ENCODE measurements at regions not wholly inside any gene's neighbourhood (a gene's known extent, or its start where the extent isn't known, plus 50 kb on each side); places are given as distances from the start of the nearest gene placed in this dataset.

DNA sequence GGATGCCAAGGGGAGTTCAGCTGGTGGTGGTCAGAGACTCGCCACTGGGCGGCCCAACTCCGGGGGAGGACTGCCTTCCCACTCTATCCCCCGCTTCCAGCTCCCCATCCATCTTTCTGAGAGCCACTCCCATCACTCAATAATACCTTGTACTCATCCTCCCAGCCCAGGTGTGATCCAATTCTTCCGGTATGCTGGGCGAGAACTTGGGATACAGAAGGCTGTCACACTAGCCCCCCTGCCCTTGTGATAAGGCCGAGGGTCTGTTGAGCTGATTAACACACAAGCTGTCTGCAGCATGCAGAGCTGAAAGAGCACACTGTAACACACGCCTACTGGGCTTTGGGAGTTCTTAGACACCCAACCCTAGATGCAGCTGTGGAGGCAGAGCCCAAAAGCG, 460.4 kb upstream of the EEF2KMT start:
- no peak for DNase-seq

- no peak for DNase-seq
Measured at GRCh38 chr16:5557448-5557847, 459.9 kb upstream of the EEF2KMT start.

DNA sequence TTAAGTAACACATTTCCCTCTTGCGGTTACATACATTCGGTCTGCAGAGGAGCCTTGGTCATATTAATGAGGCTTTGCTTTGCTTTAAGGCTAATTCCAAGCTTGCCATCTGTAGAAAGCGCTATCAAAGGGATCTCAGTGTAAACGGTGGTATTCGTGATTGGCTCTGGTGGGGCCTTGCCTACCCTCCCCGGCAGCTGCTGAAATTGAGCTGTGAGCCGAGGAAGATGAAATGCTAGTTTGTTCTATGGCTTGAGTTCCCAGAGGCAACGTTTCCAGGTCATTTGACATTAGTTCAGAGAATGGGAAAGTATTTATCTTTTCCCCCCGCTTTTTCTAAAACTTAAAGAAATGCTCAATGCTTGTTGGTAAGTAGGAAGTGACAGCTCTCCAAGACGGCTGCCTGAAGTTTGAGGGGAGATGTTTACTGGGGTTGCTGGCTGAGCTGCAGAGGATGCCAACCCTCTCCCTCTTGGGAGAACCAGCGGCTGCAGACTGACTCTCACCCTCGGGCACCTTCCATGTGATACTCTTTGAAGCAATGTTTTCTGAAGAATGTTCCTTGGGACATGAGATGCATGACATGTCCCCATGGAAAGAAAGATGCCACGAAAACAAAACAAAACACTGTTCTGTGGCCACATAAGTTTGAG, 458.7 kb upstream of the EEF2KMT start:
- no peak for DNase-seq

- DNase-seq: no peak
Measured at GRCh38 chr16:5551909-5552308, 454.3 kb upstream of the EEF2KMT start.

DNA sequence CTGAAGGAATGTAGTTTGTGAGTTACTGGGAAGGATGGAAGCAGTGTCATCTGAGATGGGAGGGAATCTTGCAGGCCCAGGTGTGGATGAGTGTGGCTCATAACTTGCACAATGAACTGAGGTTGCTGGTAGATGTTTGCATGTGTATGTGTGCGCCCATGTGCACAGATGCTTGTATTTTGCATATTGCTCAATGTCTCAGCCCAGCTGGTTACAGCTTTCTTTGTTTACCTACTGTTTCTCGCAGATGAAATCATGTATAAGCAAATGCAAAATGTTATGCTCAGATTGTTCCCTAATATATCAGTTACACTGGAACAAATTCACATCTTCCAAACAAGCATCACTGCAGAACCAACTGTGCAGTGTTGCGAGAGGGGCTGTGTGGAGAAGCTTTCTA, 452.2 kb upstream of the EEF2KMT start:
- no peak for DNase-seq

DNA sequence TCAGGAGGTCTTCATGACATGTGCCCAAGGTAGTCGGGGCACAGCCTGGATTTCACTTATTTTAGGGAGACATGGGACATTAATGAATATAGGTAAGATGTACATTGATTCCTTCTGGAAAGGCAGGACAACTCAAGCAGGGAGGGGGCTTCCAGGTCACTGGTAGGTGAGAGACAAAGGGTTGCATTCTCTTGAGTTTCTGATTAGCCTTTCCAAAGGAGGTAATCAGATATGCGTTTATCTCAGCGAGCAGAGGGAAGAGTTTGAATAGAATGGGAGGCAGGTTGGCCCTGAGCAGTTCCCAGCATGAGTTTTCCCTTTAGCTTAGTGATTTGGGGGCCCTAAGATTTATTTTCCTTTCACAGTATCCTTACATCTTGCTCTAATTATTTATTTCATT, 443.8 kb upstream of the EEF2KMT start:
- no peak for DNase-seq

DNA sequence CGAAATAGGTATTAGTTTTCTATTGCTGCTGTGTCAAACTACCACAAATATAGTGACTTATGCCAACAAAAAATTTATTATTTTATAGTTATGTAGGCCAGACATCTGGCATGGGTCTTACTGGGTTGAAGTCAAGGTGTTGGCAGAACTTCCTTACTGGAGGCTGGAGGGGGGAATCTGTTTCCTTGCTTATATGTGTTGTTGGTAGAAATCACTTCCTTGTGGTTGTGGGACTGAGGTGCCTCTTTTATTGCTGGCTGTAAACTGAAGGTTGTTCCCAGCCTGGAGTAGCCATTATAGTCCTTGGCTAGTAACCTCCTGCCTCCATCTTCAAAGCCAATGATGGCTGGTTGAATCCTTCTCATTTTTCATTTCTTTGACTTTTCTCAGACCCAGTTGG, 439.8 kb upstream of the EEF2KMT start:
- no peak for DNase-seq

DNA sequence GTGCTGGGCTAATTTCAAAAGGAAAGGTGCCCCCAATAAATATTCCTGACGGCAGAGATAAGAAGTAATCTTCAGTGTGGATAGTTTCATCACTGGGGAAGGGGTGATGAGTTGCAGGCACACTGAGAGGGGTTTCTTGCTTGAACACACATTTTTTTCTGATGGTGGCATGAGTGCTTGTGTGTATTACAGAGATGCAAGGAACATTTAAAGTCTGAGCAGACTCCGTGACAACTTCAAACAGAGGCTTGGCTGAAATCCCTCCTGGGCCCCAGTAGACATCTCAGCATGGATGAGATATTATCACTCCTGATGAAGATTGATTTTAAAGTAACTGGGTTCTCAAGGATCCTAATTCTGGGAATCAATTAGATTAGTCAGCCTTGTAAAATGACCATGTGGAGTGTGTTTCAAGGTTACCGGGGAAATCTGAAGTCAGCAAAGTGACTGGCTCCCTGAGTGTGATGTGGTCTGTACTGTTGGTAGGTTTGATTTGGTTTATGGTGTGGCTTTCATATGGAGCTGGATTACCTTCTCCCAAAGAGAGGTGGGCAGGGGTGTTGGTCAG, 435.8 kb upstream of the EEF2KMT start:
- DNase-seq: no peak

- no peak for DNase-seq
Measured at GRCh38 chr16:5527817-5528216, 430.2 kb upstream of the EEF2KMT start.

DNA sequence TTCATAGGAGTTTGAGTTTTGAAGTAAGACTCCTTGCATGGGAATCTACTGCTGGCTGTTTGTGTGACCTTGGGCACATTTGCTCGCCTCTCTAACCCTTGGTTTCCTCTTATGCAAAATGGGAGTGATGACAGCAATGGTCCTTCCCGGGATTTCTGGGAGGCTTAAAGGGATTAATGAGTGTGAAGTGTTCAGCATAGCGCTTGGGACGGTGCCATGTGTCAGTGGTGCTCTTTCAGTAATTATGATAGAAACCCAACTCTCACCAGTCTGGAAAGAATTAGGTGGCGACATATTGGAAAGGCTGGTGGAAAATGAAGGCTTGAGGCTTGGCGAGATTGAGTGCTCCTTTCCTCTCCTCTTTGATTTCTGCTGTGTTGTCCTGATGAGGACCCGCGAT, 429.2 kb upstream of the EEF2KMT start:
- DNase-seq: no peak

DNA sequence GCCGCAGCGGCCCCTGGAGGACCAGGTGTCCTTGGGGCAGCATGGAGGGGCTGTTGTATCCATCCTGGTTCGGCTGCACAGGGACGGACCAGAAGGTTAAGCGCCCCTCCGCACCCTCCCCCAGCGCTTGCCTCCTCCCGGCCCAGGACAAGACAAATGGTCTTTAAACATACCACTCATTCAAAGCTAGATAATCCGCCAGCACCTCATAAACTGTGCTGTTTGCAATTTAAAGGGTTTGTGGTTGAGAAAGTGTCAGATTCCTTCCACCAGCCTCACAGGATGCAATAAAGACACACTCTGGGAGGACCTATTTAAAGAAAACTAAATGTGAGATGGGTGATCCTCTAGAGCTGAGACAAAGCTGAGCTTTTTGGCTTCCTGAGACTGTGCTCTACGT, 426.2 kb upstream of the EEF2KMT start:
- DNase-seq: no peak

- no peak for DNase-seq
Measured at GRCh38 chr16:5516115-5516514, 418.5 kb upstream of the EEF2KMT start.

GRCh38 chr16:5512014-5512413, 414.4 kb upstream of the EEF2KMT start:
- no peak for DNase-seq

- DNase-seq: no peak
Measured at GRCh38 chr16:5510819-5511370, 413.3 kb upstream of the EEF2KMT start.

- no peak for DNase-seq
Measured at GRCh38 chr16:5509794-5510193, 412.2 kb upstream of the EEF2KMT start.

DNA sequence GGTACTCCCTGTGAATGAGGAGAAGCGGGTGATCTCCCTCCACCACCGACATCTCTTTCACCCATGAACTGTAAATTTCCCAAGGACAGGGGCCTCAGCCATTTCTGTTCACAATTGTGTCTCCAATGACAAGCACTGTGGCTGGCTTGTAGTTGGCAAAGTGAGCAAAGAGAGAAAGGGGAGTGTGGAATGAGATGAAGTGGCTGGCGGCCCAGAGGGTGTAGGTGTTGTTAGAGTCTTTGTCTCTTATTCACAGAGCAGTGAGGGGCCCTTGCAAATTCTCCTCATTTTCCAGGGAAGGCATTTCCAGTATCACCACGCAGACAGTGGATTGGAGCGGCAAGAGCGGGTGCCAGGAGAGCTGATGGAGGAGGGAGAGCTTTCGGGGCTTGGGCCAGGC, 411.7 kb upstream of the EEF2KMT start:
- no peak for DNase-seq

GRCh38 chr16:5508371-5508770, 410.8 kb upstream of the EEF2KMT start:
- DNase-seq: no peak

DNA sequence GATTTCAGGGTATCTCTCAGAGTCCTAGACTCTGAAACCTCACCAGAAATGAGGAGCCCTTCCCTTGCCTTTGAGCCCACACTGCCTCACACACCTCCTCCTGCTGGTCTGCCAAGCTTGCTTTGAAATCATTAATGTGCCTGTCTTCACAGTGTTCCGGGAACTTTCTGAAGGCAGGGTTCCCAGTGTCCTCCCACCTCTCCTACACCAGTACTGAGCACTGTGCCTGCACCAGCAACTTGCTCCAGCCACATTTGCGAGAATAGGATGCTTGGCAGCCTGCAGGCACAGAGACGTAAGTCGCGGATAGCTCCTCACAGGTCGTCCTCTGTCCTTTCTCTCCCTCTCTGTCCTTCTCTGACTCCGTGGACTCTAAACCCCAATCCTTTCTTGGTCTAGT, 408.4 kb upstream of the EEF2KMT start:
- no peak for DNase-seq

- DNase-seq: no peak
Measured at GRCh38 chr16:5505091-5505887, 407.7 kb upstream of the EEF2KMT start.

DNA sequence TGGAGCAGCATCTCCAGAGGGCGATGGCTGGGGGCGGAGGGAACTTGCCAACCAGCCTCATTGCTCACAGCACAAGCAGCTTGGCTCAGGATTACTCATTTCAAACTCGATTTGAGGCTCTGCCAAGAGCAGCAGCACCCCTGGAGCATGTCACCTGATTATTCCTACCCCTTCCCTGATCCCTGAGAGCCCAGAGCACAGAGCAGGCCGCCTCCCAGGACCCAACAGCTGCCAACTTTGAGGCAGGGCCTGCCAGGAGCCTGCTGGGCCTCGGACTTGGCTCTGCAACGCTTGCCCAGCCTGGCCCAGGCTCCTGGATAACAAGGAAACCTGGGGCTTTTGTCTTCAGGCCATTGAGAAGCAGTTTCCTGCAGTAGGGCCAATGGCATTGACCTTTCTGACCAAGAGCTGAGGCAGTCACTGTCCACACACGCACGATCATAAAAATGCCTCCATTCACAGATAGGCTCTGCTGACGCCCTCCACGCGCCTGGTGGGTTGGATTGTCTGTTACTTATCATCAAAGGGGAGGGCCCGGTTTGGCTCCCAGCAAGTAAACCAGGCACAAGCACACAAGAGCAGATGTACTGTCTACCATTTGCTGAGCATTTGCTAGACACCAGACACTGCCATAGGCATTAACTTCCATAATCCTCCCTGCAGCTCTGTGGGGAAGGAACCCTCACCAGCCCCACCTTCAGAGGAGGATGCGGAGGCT, 406.6 kb upstream of the EEF2KMT start:
- no peak for DNase-seq

DNA sequence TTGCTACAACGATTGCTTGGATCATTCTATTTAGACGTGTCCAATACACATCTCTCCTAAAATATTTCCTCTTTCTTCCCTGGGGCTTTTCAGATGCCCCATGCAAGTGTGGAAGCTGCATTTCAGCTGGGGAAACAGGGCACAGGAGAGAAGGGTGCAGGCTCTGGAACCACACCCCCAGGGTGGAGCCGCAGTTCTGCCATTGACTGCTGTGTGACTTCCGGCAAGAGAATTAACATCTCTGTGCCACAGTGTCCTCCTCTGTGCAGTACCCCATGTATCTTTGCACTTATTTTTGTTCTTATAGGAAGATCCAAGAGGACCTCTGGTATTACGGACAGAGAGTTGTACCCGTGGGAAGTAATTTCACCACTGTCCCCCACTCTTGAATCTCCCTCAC, 405.3 kb upstream of the EEF2KMT start:
- no peak for DNase-seq

DNA sequence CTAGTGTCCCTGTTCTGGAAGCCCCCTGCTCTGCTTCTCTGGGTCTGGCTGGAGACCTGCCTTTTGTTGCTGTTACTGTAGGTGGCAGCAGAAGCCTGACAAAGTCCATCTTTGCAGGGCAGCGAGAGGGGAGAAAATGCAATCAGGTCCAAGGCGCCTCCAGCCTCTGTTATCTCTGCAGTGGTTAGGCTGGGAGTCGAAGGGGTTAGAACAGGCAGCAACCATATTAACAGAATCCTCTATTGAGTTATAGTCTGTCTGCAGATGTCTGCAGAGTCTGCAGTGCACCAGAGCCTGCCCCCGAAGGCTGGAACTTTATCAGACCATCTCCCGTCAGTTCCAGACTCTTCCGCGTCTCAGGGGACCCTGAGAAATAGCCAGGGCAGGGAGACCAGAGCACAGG, 404.9 kb upstream of the EEF2KMT start:
- no peak for DNase-seq

- no peak for DNase-seq
Measured at GRCh38 chr16:5500526-5500925, 402.9 kb upstream of the EEF2KMT start.

DNA sequence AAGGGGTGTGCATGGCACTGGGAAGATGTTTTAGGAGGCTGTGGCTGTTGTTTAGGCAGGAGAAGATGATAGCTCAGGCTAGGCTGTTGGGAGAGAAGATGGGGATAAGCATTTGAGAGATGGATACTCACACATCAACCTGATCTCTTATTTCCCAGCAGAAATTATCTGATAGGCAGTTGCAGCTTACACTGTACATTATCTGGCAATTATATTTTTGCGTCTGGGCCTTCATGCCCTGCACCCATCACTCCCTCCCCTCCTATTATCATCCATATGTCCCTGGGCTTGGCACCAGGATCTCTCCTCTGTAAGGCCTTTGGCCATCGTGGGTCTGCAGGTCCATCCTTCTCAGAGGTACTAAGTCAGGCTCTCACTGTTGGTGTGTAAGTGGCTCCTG, 401.0 kb upstream of the EEF2KMT start:
- DNase-seq: no peak

All from NCI-H187 treated with DMSO at 0.1 percent for 48 hours (cell line).